ENCODE measurements at regions not wholly inside any gene's neighbourhood (a gene's known extent, or its start where the extent isn't known, plus 50 kb on each side); places are given as distances from the start of the nearest gene placed in this dataset.

DNA sequence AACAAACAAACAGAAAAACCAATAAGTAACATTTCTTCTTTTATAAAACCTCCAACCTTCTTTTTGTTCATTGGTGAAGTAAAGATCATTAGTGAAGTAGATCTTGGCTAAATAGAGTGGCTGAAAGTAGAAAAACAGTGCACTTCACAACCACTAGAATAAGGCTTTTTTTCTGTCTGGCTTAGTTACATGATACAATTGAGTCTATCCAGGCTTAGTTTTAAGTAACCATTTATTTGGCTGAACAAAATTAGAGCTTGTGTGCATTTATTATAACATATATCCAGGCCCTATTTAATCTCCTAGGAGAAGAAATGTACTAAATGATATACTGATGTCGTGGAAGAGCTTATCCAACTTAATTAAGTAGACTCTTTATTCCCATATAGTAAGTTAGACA, 65.8 kb upstream of the STK38L start:
- Histone ChIP-seq H3K9ac (no peak overlapping the region), H3K79me2 (ENCODE audit: low read depth) (no peaks in the 10 kb centered on the region), H2AFZ (replicated peaks) (no peak overlapping the region), H3K27me3 (no peaks in the 10 kb centered on the region), H3K4me3 (no peak overlapping the region), H3K4me1 (no peaks in the 10 kb centered on the region), H3K4me2 (no peak overlapping the region), H3K36me3 (no peaks in the 10 kb centered on the region), H4K20me1 (ENCODE audit: low read depth) (no peaks in the 10 kb centered on the region), H3K9me3 (ENCODE audit: low read depth) (no peaks in the 10 kb centered on the region), H3F3A (ENCODE audit: low read depth) (no peaks in the 10 kb centered on the region), H3K27ac (no peak overlapping the region)
- TF ChIP-seq CTCF (IDR thresholded peaks at IDR 0.05) (no peak), EZH2phosphoT487 (IDR thresholded peaks at IDR 0.05) (no peak), EZH2 (IDR thresholded peaks at IDR 0.05) (no peak)
- Mint-ChIP-seq H3K27me3 (ENCODE audit: insufficient read depth, low read depth) (no peaks in the 10 kb centered on the region), H3K9me3 (no peaks in the 10 kb centered on the region), H3K36me3 (no peaks in the 10 kb centered on the region), H3K27ac (no peak overlapping the region), H3K4me1 (peaks cover 4% of the 10 kb centered on the region), H3K4me3 (no peak overlapping the region)
- DNase-seq (ENCODE audit: low spot score) = no peak

DNA sequence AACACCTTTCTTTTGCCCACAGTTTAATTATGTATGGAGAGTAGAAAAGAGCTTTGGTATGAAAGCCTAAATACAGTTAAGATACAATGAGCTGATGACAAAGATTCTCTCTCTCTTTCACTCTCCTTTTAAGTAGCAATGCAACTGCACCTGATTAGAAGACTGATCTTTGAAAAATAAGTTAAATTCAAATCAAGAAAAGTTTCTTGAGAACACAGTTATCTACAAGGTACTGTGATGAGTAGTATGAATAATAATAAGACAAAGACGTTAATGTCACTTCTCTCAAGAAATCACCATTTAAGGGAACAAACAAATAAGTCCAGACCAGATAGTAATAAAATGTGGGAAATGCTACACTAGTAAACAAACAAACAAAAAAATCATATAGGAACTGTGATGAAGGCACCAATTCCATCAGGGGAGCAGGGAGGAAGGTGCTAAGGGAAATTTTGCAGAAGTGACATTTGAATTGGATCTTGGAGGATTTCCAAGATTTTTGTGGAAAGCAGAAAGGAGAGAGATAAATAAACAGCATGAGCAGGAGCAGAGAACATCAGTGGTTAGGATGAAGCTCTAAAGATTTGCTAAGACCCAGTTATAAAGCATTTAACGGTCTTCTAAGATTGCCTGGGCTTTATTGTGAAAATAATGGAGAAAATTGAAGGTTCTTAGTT, 65.2 kb upstream of the STK38L start:
- Mint-ChIP-seq H3K27ac (no peak overlapping the region), H3K27me3 (ENCODE audit: insufficient read depth, low read depth) (no peaks in the 10 kb centered on the region), H3K36me3 (no peaks in the 10 kb centered on the region), H3K4me3 (no peak overlapping the region), H3K4me1 (peaks cover 4% of the 10 kb centered on the region), H3K9me3 (no peaks in the 10 kb centered on the region)
- Histone ChIP-seq H3K36me3 (no peaks in the 10 kb centered on the region), H2AFZ (replicated peaks) (no peak overlapping the region), H3K27ac (no peak overlapping the region), H3F3A (ENCODE audit: low read depth) (no peaks in the 10 kb centered on the region), H3K9ac (no peak overlapping the region), H3K79me2 (ENCODE audit: low read depth) (no peaks in the 10 kb centered on the region), H3K27me3 (no peaks in the 10 kb centered on the region), H3K4me1 (no peaks in the 10 kb centered on the region), H3K9me3 (ENCODE audit: low read depth) (no peaks in the 10 kb centered on the region), H4K20me1 (ENCODE audit: low read depth) (no peaks in the 10 kb centered on the region), H3K4me3 (no peak overlapping the region), H3K4me2 (no peak overlapping the region)
- no peak for TF ChIP-seq EZH2 (IDR thresholded peaks at IDR 0.05)
- TF ChIP-seq CTCF (IDR thresholded peaks at IDR 0.05) = no peak
- TF ChIP-seq EZH2phosphoT487 (IDR thresholded peaks at IDR 0.05) = no peak
- no peak for DNase-seq (ENCODE audit: low spot score)

- Histone ChIP-seq H3K9ac (no peak overlapping the region), H3K9me3 (ENCODE audit: low read depth) (no peaks in the 10 kb centered on the region), H3F3A (ENCODE audit: low read depth) (no peaks in the 10 kb centered on the region), H2AFZ (replicated peaks) (no peak overlapping the region), H3K27ac (no peak overlapping the region), H4K20me1 (ENCODE audit: low read depth) (no peaks in the 10 kb centered on the region), H3K4me2 (no peak overlapping the region), H3K27me3 (no peaks in the 10 kb centered on the region), H3K79me2 (ENCODE audit: low read depth) (no peaks in the 10 kb centered on the region), H3K4me3 (no peak overlapping the region), H3K4me1 (no peaks in the 10 kb centered on the region), H3K36me3 (no peaks in the 10 kb centered on the region)
- TF ChIP-seq CTCF (IDR thresholded peaks at IDR 0.05) (no peak), EZH2 (IDR thresholded peaks at IDR 0.05) (no peak), EZH2phosphoT487 (IDR thresholded peaks at IDR 0.05) (no peak)
- DNase-seq (ENCODE audit: low spot score) = no peak
- Mint-ChIP-seq H3K27me3 (ENCODE audit: insufficient read depth, low read depth) (no peaks in the 10 kb centered on the region), H3K36me3 (no peaks in the 10 kb centered on the region), H3K4me3 (no peak overlapping the region), H3K27ac (no peak overlapping the region), H3K4me1 (peaks cover 4% of the 10 kb centered on the region), H3K9me3 (no peaks in the 10 kb centered on the region)
Observed at GRCh38 chr12:27179400-27180214, 64.5 kb upstream of the STK38L start.
